Prostate gland (tissue), 2 donors: ENCODE measurements at regions not wholly inside any gene's neighbourhood (a gene's known extent, or its start where the extent isn't known, plus 50 kb on each side); places are given as distances from the start of the nearest gene placed in this dataset.

Experiments
- POLR2AphosphoS5 ChIP-seq: sonication (generic); formaldehyde crosslinking; IDR thresholded peaks from one replicate; pipeline ENCODE4 v1.6.1; 2017; ENCODE audit warnings: antibody characterized with exemption
- TF ChIP-seq, protein P1 (sequence below), 4 experiments: fragments of 200-600 bp in 2 of 4; fragments of 450-650 bp in 2 of 4; sonication (generic) in 2 of 4; IDR thresholded peaks; 1 replicate in 3 of 4; 2 replicates in 1 of 4; pipeline ENCODE4 v1.5.1; 2016 to 2019; ENCODE audit warnings: antibody characterized with exemption in 4 of 4, mild to moderate bottlenecking in 2 of 4, moderate library complexity in 2 of 4

DNA sequence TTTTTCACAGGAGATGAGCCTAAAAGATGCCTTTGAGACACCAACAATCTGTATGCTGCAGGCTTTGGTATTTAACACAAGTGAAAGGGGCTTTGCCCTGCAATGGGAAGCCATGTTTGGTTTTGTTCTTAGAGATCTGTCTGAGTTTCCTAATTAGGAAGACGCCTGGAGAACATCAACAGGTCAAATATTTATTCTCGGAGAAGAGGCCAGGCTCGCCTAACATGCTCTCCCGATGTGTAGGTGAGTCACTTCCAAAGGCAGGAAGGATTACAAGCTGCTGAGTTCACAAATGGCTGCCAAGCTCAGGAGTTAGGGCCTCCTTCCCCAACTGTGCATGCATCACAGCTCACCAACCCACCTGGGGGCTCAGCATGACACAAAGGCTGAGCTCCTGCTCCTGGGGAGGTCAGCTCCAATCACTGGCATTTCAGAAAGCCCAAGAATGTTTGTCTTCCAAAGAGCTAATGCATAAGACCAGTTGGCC lies 119.5 kb upstream of the PRICKLE2 start:
- TF ChIP-seq POLR2AphosphoS5, result no peak
- TF ChIP-seq, protein P1, sequence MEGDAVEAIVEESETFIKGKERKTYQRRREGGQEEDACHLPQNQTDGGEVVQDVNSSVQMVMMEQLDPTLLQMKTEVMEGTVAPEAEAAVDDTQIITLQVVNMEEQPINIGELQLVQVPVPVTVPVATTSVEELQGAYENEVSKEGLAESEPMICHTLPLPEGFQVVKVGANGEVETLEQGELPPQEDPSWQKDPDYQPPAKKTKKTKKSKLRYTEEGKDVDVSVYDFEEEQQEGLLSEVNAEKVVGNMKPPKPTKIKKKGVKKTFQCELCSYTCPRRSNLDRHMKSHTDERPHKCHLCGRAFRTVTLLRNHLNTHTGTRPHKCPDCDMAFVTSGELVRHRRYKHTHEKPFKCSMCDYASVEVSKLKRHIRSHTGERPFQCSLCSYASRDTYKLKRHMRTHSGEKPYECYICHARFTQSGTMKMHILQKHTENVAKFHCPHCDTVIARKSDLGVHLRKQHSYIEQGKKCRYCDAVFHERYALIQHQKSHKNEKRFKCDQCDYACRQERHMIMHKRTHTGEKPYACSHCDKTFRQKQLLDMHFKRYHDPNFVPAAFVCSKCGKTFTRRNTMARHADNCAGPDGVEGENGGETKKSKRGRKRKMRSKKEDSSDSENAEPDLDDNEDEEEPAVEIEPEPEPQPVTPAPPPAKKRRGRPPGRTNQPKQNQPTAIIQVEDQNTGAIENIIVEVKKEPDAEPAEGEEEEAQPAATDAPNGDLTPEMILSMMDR (IDR thresholded peaks at IDR 0.05), result no peak
